Skeletal muscle satellite cell (primary cell): ENCODE measurements at regions not wholly inside any gene's neighbourhood (a gene's known extent, or its start where the extent isn't known, plus 50 kb on each side); places are given as distances from the start of the nearest gene placed in this dataset.

Experiments
- H3K27me3 ChIP-seq: 2 replicates; pipeline ENCODE4 v1.7.0; 2013; ENCODE audit warnings: low read length; ENCODE audit not compliant: control insufficient read depth, insufficient read depth
- H3K36me3 ChIP-seq: 2 replicates; pipeline ENCODE4 v1.7.0; 2013; ENCODE audit warnings: mild to moderate bottlenecking, control low read depth, low read length; ENCODE audit not compliant: insufficient read depth
- H3K4me1 ChIP-seq: 2 replicates; pipeline ENCODE4 v1.7.0; 2013; ENCODE audit warnings: low read length; ENCODE audit not compliant: control insufficient read depth, insufficient read depth
- H3K4me2 ChIP-seq: 2 replicates; pipeline ENCODE4 v1.7.0; 2013; ENCODE audit warnings: mild to moderate bottlenecking, low read length
- H3K4me3 ChIP-seq: 2 replicates; pipeline ENCODE4 v1.7.0; 2013; ENCODE audit warnings: low read length
- H3K9ac ChIP-seq: 2 replicates; pipeline ENCODE4 v1.7.0; 2013; ENCODE audit warnings: mild to moderate bottlenecking, low read depth, low read length, moderate library complexity
- H3K9me3 ChIP-seq: replicated peaks from 2 replicates; pipeline ENCODE4 v1.7.0; 2013; ENCODE audit warnings: mild to moderate bottlenecking, control low read depth, low read length

GRCh38 chr2:37507703-37508102, 163.3 kb downstream of the QPCT start:
- no peaks in the 10 kb centered on the region for H3K9me3 ChIP-seq
- no peak overlapping the region for H3K9ac ChIP-seq
- peaks cover 8% of the 10 kb centered on the region for H3K4me1 ChIP-seq
- H3K4me2 ChIP-seq = no peak overlapping the region
- H3K4me3 ChIP-seq = no peak overlapping the region
- H3K36me3 ChIP-seq = no peaks in the 10 kb centered on the region
- no peaks in the 10 kb centered on the region for H3K27me3 ChIP-seq

DNA sequence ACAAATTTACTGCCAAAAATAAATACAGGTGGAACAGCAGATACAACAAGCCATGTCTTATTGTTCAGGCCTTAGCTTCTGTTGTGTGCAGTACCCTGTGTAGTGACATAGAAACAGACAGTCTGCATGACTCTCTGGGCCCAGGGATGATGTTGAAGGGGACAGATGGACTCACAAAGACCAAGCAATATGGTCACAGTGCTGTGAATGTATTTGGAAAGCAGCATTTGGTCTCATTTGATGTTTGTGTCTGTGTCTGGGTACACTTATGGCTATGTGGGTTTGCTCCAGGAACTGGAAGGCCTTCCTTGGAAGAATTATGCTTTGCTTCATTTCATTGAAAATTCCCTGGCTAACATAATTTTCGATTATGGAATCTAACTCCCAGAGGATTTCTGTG, 158.5 kb downstream of the CDC42EP3 start:
- Histone ChIP-seq H3K9ac (no peak overlapping the region), H3K4me3 (no peak overlapping the region), H3K4me2 (no peak overlapping the region), H3K9me3 (no peaks in the 10 kb centered on the region), H3K4me1 (no peaks in the 10 kb centered on the region), H3K27me3 (no peaks in the 10 kb centered on the region), H3K36me3 (no peaks in the 10 kb centered on the region)

DNA sequence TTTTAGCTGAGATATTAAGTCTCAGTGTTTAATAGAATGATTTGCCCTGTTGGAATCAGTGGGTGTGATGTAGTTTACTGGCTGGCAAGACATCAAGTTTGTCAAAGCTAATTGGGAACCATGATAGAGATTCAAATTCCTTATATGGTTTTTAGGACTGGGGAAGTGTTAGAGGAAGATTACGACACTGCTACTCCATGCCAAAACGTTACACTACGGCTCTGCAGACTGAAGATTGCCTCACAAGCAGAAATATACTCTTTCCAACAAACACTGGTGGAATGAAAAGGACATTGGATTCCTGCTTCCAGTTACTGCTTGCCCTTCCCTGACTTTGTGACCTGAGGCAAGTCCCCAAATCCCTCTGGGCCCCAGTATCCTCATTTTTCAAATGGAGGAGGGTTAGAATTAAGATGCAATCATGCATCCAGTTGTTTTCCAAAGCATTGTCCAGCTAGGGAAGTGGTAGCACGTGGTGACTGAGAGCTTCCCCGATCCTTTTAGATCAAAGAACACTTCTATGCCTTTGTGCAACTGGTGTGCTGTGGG, 147.6 kb downstream of the CDC42EP3 start:
- Histone ChIP-seq H3K9me3 (no peaks in the 10 kb centered on the region), H3K9ac (no peak overlapping the region), H3K36me3 (no peaks in the 10 kb centered on the region), H3K4me2 (peak overlapping the region; percentile 2), H3K27me3 (no peaks in the 10 kb centered on the region), H3K4me3 (no peak overlapping the region), H3K4me1 (peaks cover 5% of the 10 kb centered on the region)

GRCh38 chr2:37526323-37526722, 145.1 kb downstream of the CDC42EP3 start:
- Histone ChIP-seq H3K36me3 (no peaks in the 10 kb centered on the region), H3K4me3 (no peak overlapping the region), H3K4me2 (no peak overlapping the region), H3K4me1 (peaks cover 5% of the 10 kb centered on the region), H3K27me3 (no peaks in the 10 kb centered on the region), H3K9me3 (no peaks in the 10 kb centered on the region), H3K9ac (no peak overlapping the region)

GRCh38 chr2:37526856-37527255, 144.6 kb downstream of the CDC42EP3 start:
- no peaks in the 10 kb centered on the region for H3K36me3 ChIP-seq
- H3K27me3 ChIP-seq = no peaks in the 10 kb centered on the region
- no peak overlapping the region for H3K4me2 ChIP-seq
- no peak overlapping the region for H3K4me3 ChIP-seq
- no peak overlapping the region for H3K9ac ChIP-seq
- no peaks in the 10 kb centered on the region for H3K9me3 ChIP-seq
- peaks cover 5% of the 10 kb centered on the region for H3K4me1 ChIP-seq

DNA sequence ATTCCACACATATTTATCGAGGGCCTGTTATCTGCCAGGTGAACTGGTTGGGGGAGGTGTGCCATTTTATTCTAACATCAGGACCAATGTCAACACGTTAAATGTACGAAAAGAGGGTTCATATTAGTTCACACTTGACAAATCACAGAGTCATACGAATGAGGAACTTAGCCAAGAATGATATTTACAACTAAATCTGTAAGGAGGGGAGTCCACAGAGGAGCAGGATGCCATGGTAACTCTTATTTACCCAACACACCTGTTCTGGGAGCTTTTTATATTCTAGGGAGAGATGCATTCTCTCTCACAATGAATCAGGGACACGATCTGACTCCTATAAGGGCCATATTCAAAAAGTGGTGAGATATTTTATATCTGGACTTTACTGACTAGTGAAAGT, 144.1 kb downstream of the CDC42EP3 start:
- no peaks in the 10 kb centered on the region for H3K9me3 ChIP-seq
- no peak overlapping the region for H3K4me2 ChIP-seq
- peaks cover 5% of the 10 kb centered on the region for H3K4me1 ChIP-seq
- H3K36me3 ChIP-seq = no peaks in the 10 kb centered on the region
- H3K27me3 ChIP-seq = no peaks in the 10 kb centered on the region
- H3K9ac ChIP-seq = no peak overlapping the region
- no peak overlapping the region for H3K4me3 ChIP-seq

- Histone ChIP-seq H3K27me3 (no peaks in the 10 kb centered on the region), H3K4me1 (no peaks in the 10 kb centered on the region), H3K36me3 (no peaks in the 10 kb centered on the region), H3K4me2 (no peak overlapping the region), H3K4me3 (no peak overlapping the region), H3K9me3 (no peaks in the 10 kb centered on the region), H3K9ac (no peak overlapping the region)
Observed at GRCh38 chr2:37529830-37530415, 141.5 kb downstream of the CDC42EP3 start.

DNA sequence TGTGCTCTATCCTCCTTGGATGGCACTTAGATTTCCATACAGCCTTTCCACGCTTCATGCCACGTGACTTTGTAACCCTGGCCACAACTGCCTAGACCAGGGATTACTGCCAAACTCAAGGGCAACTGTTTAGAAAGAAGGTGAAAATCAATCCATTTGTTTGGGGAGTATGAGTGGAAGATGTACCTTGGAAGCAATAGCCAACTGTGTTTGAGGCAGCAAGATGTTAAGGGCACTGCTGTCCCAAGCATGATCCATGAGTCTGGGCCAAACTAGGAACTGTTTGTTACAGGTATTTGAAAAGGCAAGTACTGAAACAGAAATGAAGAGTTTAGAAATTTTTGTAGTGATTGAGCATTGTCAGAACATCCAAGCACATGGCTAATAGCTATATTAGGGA, 138.9 kb downstream of the CDC42EP3 start:
- Histone ChIP-seq H3K4me2 (no peak overlapping the region), H3K9me3 (no peaks in the 10 kb centered on the region), H3K4me3 (no peak overlapping the region)

GRCh38 chr2:37537316-37537715, 134.1 kb downstream of the CDC42EP3 start:
- Histone ChIP-seq H3K36me3 (no peaks in the 10 kb centered on the region), H3K4me2 (no peak overlapping the region), H3K4me1 (no peaks in the 10 kb centered on the region), H3K4me3 (no peak overlapping the region), H3K9ac (no peak overlapping the region), H3K9me3 (no peaks in the 10 kb centered on the region), H3K27me3 (no peaks in the 10 kb centered on the region)

More for the DNA sequence above, 138.9 kb downstream of the CDC42EP3 start:
- Histone ChIP-seq H3K36me3 (no peaks in the 10 kb centered on the region), H3K9ac (no peak overlapping the region), H3K27me3 (no peaks in the 10 kb centered on the region), H3K4me1 (no peaks in the 10 kb centered on the region)

- Histone ChIP-seq H3K4me3 (no peak overlapping the region), H3K9ac (no peak overlapping the region), H3K36me3 (no peaks in the 10 kb centered on the region), H3K4me2 (no peak overlapping the region), H3K4me1 (no peaks in the 10 kb centered on the region), H3K27me3 (no peaks in the 10 kb centered on the region), H3K9me3 (no peaks in the 10 kb centered on the region)
Observed at GRCh38 chr2:37541516-37541915, 129.9 kb downstream of the CDC42EP3 start.

DNA sequence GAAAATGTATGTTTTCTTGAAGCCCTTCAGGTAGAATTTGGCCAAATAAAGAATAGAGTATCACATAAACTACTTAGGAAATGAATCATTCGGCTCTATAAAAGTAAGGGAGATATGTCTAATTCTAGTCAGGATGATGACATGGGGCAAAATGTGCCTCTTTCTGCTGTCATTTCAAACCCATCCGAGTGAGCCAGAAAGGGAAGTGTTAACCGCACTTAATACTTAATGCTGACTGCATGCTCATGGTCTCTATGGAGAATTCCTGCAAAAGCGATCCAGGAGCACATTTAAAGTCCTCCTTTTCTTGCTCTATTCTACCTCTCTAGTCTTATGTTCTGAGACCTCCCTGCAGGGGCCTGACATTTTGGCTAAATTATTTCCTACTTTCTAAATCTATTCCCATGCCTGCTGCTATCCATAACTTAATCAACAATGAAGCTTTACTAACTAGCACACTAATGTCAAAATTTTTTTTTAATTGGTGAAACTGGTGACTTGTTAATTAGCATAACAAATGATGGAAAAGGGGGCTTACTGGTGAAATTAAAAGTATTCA, 127.4 kb downstream of the CDC42EP3 start:
- H3K36me3 ChIP-seq = no peaks in the 10 kb centered on the region
- H3K9ac ChIP-seq = no peak overlapping the region
- H3K4me3 ChIP-seq = no peak overlapping the region
- H3K4me1 ChIP-seq = no peaks in the 10 kb centered on the region
- H3K27me3 ChIP-seq = no peaks in the 10 kb centered on the region
- H3K4me2 ChIP-seq = no peak overlapping the region
- H3K9me3 ChIP-seq = no peaks in the 10 kb centered on the region

DNA sequence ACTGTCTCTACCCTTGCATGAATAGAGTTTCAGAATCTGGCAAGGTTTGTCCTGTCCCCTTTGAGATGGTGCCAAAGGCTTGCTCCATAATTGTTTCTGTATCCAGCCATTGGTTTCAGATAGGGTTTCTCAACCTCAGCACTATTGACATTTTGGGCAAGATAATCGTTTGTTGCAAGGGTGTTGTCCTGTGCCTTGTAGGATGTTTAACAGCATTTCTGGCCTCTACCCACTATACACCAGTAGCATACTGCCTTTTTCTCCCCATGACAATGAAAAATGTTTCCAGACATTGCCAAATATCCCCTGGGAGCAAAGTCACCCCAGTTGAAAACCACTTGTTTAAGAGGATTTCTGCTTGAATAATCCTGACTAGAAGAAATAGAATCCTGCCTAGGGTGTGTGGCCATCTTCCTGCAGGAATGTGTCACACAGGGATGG, 126.8 kb downstream of the CDC42EP3 start:
- Histone ChIP-seq H3K4me3 (no peak overlapping the region), H3K36me3 (no peaks in the 10 kb centered on the region), H3K4me2 (no peak overlapping the region), H3K9ac (no peak overlapping the region), H3K9me3 (no peaks in the 10 kb centered on the region), H3K4me1 (no peaks in the 10 kb centered on the region), H3K27me3 (no peaks in the 10 kb centered on the region)
